T-helper 17 cell (primary cell): ENCODE measurements at regions not wholly inside any gene's neighbourhood (a gene's known extent, or its start where the extent isn't known, plus 50 kb on each side); places are given as distances from the start of the nearest gene placed in this dataset.

ENCODE experiments used
- ATAC-seq: fragments of 150-1000 bp; cut with Tn5 transposase; 2 replicates; pipeline ENCODE4 v1.10.0; 2021; ENCODE audit warnings: mild to moderate bottlenecking, moderate library complexity
- DNase-seq, 3 donors: peaks; one replicate each; pipeline versions ENCODE4 v3.0.0 to v3.0.0-alpha.2; 2020 to 2021
- H3K9me3 ChIP-seq: one replicate; pipeline ENCODE4 v1.7.0; 2013; ENCODE audit warnings: low read length, mild to moderate bottlenecking; ENCODE audit not compliant: control insufficient read depth, poor library complexity, severe bottlenecking
- H3K27ac Mint-ChIP-seq: one replicate; pipeline ENCODE4 v1.8.0; 2022; ENCODE audit warnings: mild to moderate bottlenecking, moderate library complexity, mixed read lengths
- H3K27me3 Mint-ChIP-seq: one replicate; pipeline ENCODE4 v1.8.0; 2022; ENCODE audit warnings: mixed read lengths
- H3K36me3 Mint-ChIP-seq: one replicate; pipeline ENCODE4 v1.8.0; 2022; ENCODE audit warnings: low read depth, mixed read lengths
- H3K4me1 Mint-ChIP-seq: one replicate; pipeline ENCODE4 v1.8.0; 2022; ENCODE audit warnings: mild to moderate bottlenecking, mixed read lengths
- H3K4me3 Mint-ChIP-seq: one replicate; pipeline ENCODE4 v1.8.0; 2022; ENCODE audit warnings: mild to moderate bottlenecking, moderate library complexity, mixed read lengths

GRCh38 chr10:55013318-55013717 lies 212.3 kb upstream of the PCDH15 start:
- ATAC-seq (no peak), DNase-seq (no peak)
- H3K27ac Mint-ChIP-seq: no peak overlapping the region
- H3K4me3 Mint-ChIP-seq: no peak overlapping the region
- no peaks in the 10 kb centered on the region for H3K9me3 ChIP-seq
- no peaks in the 10 kb centered on the region for H3K27me3 Mint-ChIP-seq
- H3K36me3 Mint-ChIP-seq: no peaks in the 10 kb centered on the region
- H3K4me1 Mint-ChIP-seq: no peaks in the 10 kb centered on the region

- no peaks in the 10 kb centered on the region for H3K27me3 Mint-ChIP-seq
- DNase-seq: no peak
- no peaks in the 10 kb centered on the region for H3K4me1 Mint-ChIP-seq
- no peak for ATAC-seq
- no peak overlapping the region for H3K4me3 Mint-ChIP-seq
- no peaks in the 10 kb centered on the region for H3K9me3 ChIP-seq
- no peak overlapping the region for H3K27ac Mint-ChIP-seq
- H3K36me3 Mint-ChIP-seq: no peaks in the 10 kb centered on the region
These were observed 201.4 kb upstream of the PCDH15 start for GRCh38 chr10:55002420-55002819.

GRCh38 chr10:55001422-55001821 lies 200.4 kb upstream of the PCDH15 start:
- H3K4me1 Mint-ChIP-seq: no peaks in the 10 kb centered on the region
- ATAC-seq: no peak

GRCh38 chr10:54993148-54993547 lies 192.1 kb upstream of the PCDH15 start:
- H3K4me1 Mint-ChIP-seq: no peaks in the 10 kb centered on the region
- ATAC-seq (no peak), DNase-seq (no peak)
- no peaks in the 10 kb centered on the region for H3K27me3 Mint-ChIP-seq
- H3K27ac Mint-ChIP-seq: no peak overlapping the region
- H3K36me3 Mint-ChIP-seq: no peaks in the 10 kb centered on the region
- H3K4me3 Mint-ChIP-seq: no peak overlapping the region
- no peaks in the 10 kb centered on the region for H3K9me3 ChIP-seq

More at GRCh38 chr10:55001422-55001821, 200.4 kb upstream of the PCDH15 start:
- DNase-seq: no peak
- H3K27me3 Mint-ChIP-seq: no peaks in the 10 kb centered on the region
- H3K27ac Mint-ChIP-seq: no peak overlapping the region
- H3K9me3 ChIP-seq: no peaks in the 10 kb centered on the region
- H3K4me3 Mint-ChIP-seq: no peak overlapping the region
- no peaks in the 10 kb centered on the region for H3K36me3 Mint-ChIP-seq

GRCh38 chr10:54985732-54986131 lies 184.7 kb upstream of the PCDH15 start:
- Mint-ChIP-seq H3K4me3 (no peak overlapping the region), H3K36me3 (no peaks in the 10 kb centered on the region)
- ATAC-seq: no peak

GRCh38 chr10:54983255-54983654 lies 182.2 kb upstream of the PCDH15 start:
- no peak overlapping the region for H3K4me3 Mint-ChIP-seq
- DNase-seq (no peak), ATAC-seq (no peak)
- no peaks in the 10 kb centered on the region for H3K9me3 ChIP-seq
- H3K4me1 Mint-ChIP-seq: no peaks in the 10 kb centered on the region
- no peaks in the 10 kb centered on the region for H3K27me3 Mint-ChIP-seq
- H3K36me3 Mint-ChIP-seq: no peaks in the 10 kb centered on the region
- no peak overlapping the region for H3K27ac Mint-ChIP-seq

More at GRCh38 chr10:54985732-54986131, 184.7 kb upstream of the PCDH15 start:
- Mint-ChIP-seq H3K27me3 (no peaks in the 10 kb centered on the region), H3K4me1 (no peaks in the 10 kb centered on the region), H3K27ac (no peak overlapping the region)
- DNase-seq: no peak
- no peaks in the 10 kb centered on the region for H3K9me3 ChIP-seq

- H3K4me1 Mint-ChIP-seq: no peaks in the 10 kb centered on the region
- no peaks in the 10 kb centered on the region for H3K9me3 ChIP-seq
- H3K27ac Mint-ChIP-seq: no peak overlapping the region
- H3K27me3 Mint-ChIP-seq: no peaks in the 10 kb centered on the region
- H3K36me3 Mint-ChIP-seq: no peaks in the 10 kb centered on the region
- H3K4me3 Mint-ChIP-seq: no peak overlapping the region
- DNase-seq: no peak
- no peak for ATAC-seq
These were observed 161.3 kb upstream of the PCDH15 start for GRCh38 chr10:54962134-54962900.

GRCh38 chr10:54961040-54961439 lies 160.0 kb upstream of the PCDH15 start:
- no peaks in the 10 kb centered on the region for H3K27me3 Mint-ChIP-seq
- no peaks in the 10 kb centered on the region for H3K4me1 Mint-ChIP-seq
- no peaks in the 10 kb centered on the region for H3K9me3 ChIP-seq
- DNase-seq (no peak), ATAC-seq (no peak)
- no peak overlapping the region for H3K4me3 Mint-ChIP-seq
- no peaks in the 10 kb centered on the region for H3K36me3 Mint-ChIP-seq
- H3K27ac Mint-ChIP-seq: no peak overlapping the region

- no peak overlapping the region for H3K4me3 Mint-ChIP-seq
- no peaks in the 10 kb centered on the region for H3K27me3 Mint-ChIP-seq
- no peaks in the 10 kb centered on the region for H3K9me3 ChIP-seq
- H3K4me1 Mint-ChIP-seq: no peaks in the 10 kb centered on the region
- H3K27ac Mint-ChIP-seq: no peak overlapping the region
- H3K36me3 Mint-ChIP-seq: no peaks in the 10 kb centered on the region
- DNase-seq: no peak
- ATAC-seq: no peak
These were observed 157.8 kb upstream of the PCDH15 start for GRCh38 chr10:54958844-54959243.

GRCh38 chr10:54947605-54948004 lies 146.6 kb upstream of the PCDH15 start:
- Mint-ChIP-seq H3K4me3 (no peak overlapping the region), H3K27ac (no peak overlapping the region), H3K36me3 (no peaks in the 10 kb centered on the region), H3K4me1 (no peaks in the 10 kb centered on the region), H3K27me3 (no peaks in the 10 kb centered on the region)
- no peak for ATAC-seq
- DNase-seq: no peak
- no peaks in the 10 kb centered on the region for H3K9me3 ChIP-seq

GRCh38 chr10:54940418-54940817 lies 139.4 kb upstream of the PCDH15 start:
- Mint-ChIP-seq H3K27me3 (no peaks in the 10 kb centered on the region), H3K4me3 (no peak overlapping the region), H3K36me3 (no peaks in the 10 kb centered on the region), H3K27ac (no peak overlapping the region), H3K4me1 (no peaks in the 10 kb centered on the region)
- H3K9me3 ChIP-seq: no peaks in the 10 kb centered on the region
- ATAC-seq (no peak), DNase-seq (no peak)

GRCh38 chr10:54914049-54914448 lies 113.0 kb upstream of the PCDH15 start:
- ATAC-seq (no peak), DNase-seq (no peak)
- no peaks in the 10 kb centered on the region for H3K4me1 Mint-ChIP-seq

GRCh38 chr10:54909165-54909564 lies 108.1 kb upstream of the PCDH15 start:
- Mint-ChIP-seq H3K4me1 (no peaks in the 10 kb centered on the region), H3K27me3 (no peaks in the 10 kb centered on the region), H3K27ac (no peak overlapping the region), H3K4me3 (no peak overlapping the region), H3K36me3 (no peaks in the 10 kb centered on the region)
- ATAC-seq: no peak
- H3K9me3 ChIP-seq: no peaks in the 10 kb centered on the region
- no peak for DNase-seq

More at GRCh38 chr10:54914049-54914448, 113.0 kb upstream of the PCDH15 start:
- Mint-ChIP-seq H3K36me3 (no peaks in the 10 kb centered on the region), H3K27ac (no peak overlapping the region), H3K27me3 (no peaks in the 10 kb centered on the region), H3K4me3 (no peak overlapping the region)
- H3K9me3 ChIP-seq: no peaks in the 10 kb centered on the region

GRCh38 chr10:54908019-54908418 lies 107.0 kb upstream of the PCDH15 start:
- no peak for DNase-seq
- Mint-ChIP-seq H3K4me3 (no peak overlapping the region), H3K4me1 (no peaks in the 10 kb centered on the region), H3K27me3 (no peaks in the 10 kb centered on the region), H3K36me3 (no peaks in the 10 kb centered on the region), H3K27ac (no peak overlapping the region)
- no peaks in the 10 kb centered on the region for H3K9me3 ChIP-seq
- no peak for ATAC-seq
